ENCODE measurements at regions not wholly inside any gene's neighbourhood (a gene's known extent, or its start where the extent isn't known, plus 50 kb on each side); places are given as distances from the start of the nearest gene placed in this dataset.

DNA sequence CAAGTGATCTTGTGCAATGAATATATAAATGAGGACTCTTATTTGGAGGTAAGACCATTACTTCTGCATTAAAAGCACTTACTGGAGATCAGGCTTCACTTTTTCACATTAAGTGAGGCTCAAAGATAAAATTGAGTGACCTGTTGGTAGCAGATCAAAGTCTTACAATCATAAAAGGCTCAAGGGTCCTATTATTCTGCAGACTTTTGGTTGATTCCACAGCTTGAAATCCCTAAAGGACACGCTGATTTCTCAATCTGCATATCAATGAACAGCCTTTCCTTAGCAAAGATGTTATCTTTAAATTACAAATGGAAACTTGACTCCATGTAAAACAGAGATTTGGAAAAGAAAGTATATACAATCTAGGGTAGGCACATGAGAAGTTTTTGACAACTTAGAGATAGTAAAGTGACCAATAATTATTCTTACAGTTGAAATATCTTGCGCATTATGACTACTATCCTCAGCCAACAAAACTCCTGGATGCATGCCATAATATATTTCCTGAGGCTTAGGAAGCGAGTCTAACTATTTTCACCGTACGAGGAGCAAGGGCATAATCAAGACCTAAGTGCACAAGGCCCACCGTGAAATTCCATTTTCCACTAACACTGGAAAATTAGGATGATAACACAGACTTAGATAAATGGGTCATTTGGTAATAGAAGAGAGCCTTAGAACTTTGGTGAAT, 640.7 kb downstream of the LIG4 start:
- no peak for DNase-seq (ENCODE audit: low spot score)
- in situ Hi-C loops (cut with HindIII; ENCODE audit: low sequenced_read_pairs) = no loop called here

DNA sequence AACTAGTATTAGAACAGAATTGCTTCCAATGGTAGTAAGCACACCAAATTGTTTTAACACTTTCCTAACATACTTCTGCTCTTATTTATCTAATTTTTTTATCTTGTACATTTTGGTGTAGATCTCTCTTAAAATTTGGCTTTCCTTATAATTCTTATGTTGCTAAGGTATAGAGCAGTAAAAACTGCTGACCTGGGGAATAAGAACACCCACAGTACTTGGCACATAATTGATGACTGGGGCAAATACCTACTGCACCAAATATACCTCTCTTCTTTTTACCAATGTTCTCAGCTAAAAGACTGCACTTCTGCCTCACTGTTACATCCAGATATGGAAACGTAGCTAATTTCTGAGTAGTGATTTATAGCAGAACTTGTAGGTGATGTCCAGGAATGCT, 642.2 kb downstream of the LIG4 start:
- DNase-seq (ENCODE audit: low spot score) = no peak
- in situ Hi-C loops (cut with HindIII; ENCODE audit: low sequenced_read_pairs) = no loop called here

DNA sequence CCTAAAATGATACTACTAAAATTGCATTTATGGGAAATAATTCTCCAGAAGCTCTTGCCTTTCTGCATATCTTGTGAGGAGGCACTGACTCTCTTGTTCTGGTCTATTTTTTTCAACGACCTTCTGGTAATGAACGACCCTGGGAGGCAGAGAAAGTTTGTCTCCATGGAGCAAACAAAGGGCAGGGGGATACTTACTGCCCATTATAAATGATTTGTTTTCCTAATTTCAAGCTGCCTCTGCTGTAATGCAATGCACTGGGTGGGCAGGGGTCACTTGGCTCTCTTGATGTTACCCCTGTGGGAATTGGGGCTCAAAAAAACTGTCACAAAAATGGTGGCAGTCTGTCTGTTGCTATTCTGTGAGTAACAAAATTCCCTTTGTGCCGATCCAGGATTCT, 643.2 kb downstream of the LIG4 start:
- DNase-seq (ENCODE audit: low spot score) = no peak
- in situ Hi-C loops (cut with HindIII; ENCODE audit: low sequenced_read_pairs) = no loop called here

DNA sequence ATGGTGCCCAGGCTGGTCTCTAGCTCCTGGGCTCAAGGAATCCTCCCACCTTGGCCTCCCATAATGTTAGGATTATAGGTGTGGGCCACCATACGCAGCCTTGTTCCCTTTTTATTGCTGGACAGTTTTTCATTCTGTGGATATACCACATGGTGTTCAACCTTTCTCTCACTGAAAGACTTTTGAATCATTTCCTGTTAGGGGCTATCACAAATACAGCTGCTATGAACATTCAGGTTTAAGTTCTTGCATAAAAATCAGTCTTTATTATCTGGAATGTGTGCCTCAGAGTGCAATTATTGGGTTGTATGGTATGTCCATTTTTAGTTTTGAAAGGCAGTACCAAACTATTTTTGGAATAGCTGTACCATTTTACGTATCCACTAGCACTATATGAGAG, 647.2 kb downstream of the LIG4 start:
- no peak for DNase-seq (ENCODE audit: low spot score)
- in situ Hi-C loops (cut with HindIII; ENCODE audit: low sequenced_read_pairs) = no loop called here

DNA sequence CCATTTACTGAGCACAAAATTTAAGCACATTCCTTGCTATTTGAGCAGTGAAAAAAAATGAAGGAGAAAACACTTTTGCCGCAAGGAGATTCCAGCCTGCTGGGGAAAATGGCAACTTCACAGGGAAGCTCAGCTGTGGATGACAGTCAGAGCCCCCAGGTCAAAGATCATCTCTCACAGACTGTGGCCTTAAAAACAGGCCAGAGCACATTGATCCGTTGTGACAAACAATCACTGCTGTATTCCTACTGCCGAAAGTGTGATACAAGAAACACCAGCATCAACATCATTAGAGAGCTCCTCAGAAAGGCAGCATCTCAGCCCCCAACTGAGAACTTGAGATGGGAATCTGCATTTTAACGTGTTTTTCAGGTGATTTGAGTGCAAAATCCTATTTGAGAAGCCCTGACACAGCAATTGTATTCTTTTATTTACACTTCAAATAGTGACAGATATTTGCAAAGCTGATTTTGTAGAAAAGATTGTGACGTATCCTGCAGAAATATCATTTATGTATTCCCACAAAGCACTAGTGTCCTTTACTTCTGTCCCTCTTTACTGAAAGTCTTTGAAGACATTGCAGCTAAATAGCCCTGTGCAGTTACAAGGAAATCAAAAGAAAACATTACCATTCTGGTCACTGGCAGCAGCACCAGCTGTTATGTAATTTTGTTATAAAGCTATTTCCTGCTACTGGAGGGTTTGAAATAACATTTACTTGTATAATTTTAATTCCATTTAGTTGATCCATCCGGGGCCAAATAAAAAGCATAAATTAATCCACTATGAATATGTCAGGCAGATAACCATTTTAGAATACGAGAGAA, 652.0 kb downstream of the LIG4 start:
- in situ Hi-C loops (cut with HindIII; ENCODE audit: low sequenced_read_pairs) = no loop called here
- DNase-seq (ENCODE audit: low spot score) = peak; percentile 32

DNA sequence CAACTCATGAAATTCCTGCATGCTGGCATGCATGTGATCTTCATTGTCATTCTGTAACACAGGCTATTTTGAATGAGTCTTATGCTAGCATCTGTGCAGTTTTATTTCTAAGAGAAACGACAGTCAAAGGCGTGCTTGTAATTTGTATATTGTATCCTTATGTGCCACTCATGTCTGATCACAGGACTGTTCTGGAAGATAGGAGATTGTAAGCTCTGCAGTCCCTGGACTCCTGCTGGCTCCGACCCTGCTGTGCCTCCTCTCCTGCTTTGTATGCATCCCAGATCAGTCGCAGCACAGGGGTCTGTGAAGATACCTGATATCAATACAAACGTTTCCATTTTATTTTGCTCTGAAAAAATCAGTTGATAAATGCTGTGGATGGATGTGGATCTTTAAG, 653.1 kb downstream of the LIG4 start:
- in situ Hi-C loops (cut with HindIII; ENCODE audit: low sequenced_read_pairs) = no loop called here
- peak; percentile 25 for DNase-seq (ENCODE audit: low spot score)

DNA sequence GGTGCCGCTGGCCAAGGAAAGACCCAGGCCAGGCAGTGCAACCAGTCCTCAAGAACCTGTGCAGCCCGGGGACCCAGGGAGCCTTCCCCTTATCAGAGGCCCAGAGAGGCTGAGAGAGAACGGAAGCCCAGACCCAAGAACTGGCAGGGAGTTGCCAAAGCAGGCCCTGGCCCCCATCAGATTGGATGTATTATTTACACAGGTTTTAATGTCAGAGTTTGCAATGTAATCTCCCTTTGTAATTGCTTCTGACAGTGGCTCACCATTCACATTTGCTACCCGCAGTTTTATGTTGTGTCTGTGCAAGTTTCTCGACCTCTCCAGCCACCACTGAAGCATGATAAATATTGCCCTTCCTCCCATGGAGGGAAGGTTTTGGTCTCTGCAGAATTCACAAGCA, 660.9 kb downstream of the LIG4 start:
- in situ Hi-C loops (cut with HindIII; ENCODE audit: low sequenced_read_pairs) = no loop called here
- no peak for DNase-seq (ENCODE audit: low spot score)

DNA sequence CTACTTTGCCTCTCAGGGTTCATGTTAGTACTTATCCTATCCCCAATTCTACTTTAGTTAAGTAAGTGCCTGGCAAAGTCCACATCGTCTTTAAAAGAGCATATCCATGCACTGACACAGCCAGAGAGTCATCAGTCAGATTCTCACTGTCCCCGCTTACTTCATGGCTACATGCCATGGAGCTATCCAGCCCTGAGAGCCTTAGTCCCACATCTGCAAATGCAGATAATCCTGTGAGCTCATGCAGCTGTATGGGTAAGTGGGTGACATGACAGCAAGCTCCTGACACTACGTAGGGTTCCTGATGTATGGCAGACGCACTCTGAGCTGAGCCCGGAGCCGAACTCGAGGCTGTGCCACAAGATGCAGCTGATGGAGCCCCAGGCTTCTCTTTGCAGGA, 661.5 kb downstream of the LIG4 start:
- in situ Hi-C loops (cut with HindIII; ENCODE audit: low sequenced_read_pairs) = no loop called here

DNA sequence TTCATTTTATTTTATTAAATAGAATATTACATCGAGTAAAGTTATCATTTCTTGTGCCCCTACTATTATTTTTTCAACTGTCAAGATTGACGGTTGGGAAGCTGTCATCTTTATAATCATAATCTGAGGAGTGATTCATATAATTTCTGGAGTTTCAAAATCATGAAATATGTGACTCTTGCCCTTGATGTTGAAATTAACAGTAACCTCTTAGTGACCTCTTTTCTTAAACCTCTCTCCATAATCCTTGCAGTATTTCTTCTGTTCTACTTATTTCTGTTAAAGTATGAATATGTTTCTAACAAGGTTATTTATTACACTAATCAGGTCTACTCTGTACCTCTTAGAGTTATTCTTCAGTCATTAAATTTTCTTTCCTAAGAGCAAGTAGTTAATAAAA, 663.8 kb downstream of the LIG4 start:
- in situ Hi-C loops (cut with HindIII; ENCODE audit: low sequenced_read_pairs) = no loop called here

More for the DNA sequence above, 661.5 kb downstream of the LIG4 start:
- no peak for DNase-seq (ENCODE audit: low spot score)

DNA sequence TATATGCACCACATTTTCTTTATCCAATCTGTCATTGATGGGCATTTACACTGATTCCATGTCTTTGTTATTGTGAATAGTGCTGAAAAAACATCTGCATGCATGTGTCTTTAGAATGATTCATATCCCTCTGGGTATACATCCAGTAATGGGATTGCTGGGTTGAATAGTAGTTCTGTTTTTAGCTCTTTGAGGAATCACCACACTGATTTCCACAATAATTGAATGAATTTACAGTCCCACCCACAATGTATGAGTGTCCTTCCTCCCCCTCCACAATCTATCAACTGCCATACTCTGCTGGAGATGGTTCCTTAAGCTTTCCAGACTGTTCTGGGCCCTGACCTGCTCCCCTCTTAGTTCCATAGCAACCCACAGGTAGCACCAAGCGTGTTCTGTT, 667.0 kb downstream of the LIG4 start:
- DNase-seq (ENCODE audit: low spot score) = no peak
- in situ Hi-C loops (cut with HindIII; ENCODE audit: low sequenced_read_pairs) = no loop called here

More for the DNA sequence above, 663.8 kb downstream of the LIG4 start:
- no peak for DNase-seq (ENCODE audit: low spot score)

DNA sequence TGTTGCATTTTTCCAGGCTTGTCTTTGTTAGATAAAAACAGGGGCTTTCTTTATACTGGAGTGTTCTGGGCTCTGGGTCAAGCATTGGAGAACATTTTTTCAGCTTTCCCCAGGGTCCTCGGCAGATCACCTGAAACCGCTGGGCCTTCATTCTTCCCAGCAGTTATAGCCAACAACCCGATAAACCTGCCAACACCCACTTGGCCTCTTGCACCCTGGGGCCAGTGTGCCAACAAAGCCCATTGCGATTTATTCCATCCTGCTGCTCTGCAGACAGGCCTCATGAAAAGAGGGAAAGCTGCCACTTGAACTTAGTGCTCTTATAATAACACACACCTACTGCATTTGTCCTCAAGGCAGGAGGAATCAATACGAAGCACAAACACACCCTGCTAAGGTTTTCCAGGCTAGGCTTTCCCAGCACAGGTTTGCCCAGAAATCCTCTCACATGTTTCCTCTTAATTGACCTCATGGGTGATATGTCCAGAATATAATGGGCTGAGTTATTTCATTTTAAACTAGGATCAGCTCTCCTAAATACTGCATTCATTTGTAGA, 669.3 kb downstream of the LIG4 start:
- in situ Hi-C loops (cut with HindIII; ENCODE audit: low sequenced_read_pairs) = no loop called here
- DNase-seq (ENCODE audit: low spot score) = no peak

DNA sequence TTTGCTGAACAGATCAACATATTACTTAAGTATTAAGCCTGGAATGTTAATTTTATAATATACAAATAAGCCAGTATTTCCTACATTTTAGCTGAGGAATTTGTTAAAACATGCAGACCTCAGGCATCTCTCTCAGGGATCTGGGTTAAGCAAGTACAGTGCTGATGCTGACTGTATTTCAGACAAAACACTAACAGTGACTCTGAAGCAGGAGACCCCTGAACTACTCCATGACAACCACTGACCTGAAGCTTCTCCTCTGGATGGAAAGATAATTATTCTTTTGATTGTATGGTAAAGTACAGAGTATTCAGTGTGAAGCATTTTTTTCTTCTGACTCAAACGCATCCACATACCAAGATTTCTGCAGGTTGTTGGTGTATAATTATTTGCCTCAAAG, 680.8 kb downstream of the LIG4 start:
- in situ Hi-C loops (cut with HindIII; ENCODE audit: low sequenced_read_pairs) = no loop called here
- DNase-seq (ENCODE audit: low spot score) = no peak

DNA sequence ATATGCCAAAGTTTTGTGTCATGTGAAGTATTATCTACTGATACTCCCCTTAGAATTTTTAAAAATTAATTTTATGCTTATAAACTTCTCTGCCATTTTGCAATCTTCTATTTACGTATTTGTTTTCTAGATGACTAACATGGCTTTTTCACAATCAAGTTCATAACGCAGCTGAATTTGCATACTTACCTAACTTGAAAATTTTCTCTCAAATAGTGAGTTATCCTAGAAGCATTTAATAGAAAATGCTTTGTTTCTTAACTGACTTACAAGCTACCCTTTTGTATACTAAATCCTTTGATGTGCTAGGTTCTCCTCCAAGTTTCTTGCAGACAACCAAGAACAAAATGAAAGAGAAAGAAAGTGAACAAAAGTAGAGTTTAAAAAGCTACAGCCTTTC, 683.5 kb downstream of the LIG4 start:
- in situ Hi-C loops (cut with HindIII; ENCODE audit: low sequenced_read_pairs) = no loop called here
- no peak for DNase-seq (ENCODE audit: low spot score)

DNA sequence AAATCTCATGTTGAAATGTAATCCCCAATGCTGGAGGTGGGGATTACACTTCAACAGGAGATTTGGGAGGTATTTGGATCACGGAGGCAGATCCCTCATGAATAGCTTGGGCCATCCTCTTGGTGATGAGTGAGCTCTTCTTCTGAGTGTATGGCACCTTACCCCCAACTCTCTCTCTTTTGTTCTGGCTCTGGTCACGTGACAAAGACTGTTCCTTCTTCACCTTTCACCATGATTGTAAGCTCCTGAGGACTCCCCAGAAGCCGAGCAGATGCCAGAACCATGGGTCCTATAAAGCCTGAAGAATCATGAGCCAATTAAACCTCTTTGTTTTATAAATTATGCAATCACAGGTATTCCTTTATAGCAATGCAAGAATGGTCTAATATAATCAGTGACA, 684.2 kb downstream of the LIG4 start:
- no peak for DNase-seq (ENCODE audit: low spot score)
- in situ Hi-C loops (cut with HindIII; ENCODE audit: low sequenced_read_pairs) = no loop called here

DNA sequence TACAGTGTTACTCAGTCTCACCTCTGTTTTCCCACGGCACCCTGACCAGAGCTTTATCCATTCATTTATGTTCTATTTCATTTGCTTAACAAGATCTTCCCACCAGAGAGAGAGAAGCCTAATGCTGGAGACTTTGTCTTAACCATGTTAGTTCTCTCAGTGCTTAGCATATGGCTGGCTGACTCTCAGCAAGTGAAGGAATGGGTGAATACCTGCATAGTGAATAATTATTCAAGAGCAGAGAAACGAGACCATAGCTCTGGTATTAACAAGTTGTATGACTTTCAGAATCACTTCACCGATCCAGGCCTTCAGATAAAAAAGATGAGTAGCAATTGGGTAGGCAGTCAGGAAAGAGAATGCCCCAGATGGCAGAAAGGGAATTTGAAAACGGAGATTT, 686.3 kb downstream of the LIG4 start:
- DNase-seq (ENCODE audit: low spot score) = no peak
- in situ Hi-C loops (cut with HindIII; ENCODE audit: low sequenced_read_pairs) = no loop called here

DNA sequence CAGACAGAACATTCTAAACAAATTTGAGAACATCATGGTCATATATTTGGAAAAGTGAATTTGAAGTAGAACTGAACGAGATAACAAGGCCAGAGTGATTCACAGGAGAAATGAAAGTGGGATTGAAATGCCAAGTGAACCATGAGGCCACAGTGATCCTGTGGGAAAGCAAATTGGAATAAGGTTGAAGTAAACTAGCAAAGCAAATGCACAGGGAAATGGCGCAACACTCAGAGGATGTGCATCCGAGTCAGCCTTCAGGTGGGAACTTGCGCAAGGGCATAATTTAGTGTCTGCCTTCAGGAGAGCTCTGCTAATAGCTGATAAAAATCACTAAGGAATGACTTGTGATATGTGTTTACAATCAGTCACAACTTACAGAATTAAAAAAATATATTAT, 696.6 kb downstream of the LIG4 start:
- DNase-seq (ENCODE audit: low spot score) = no peak
- in situ Hi-C loops (cut with HindIII; ENCODE audit: low sequenced_read_pairs) = no loop called here

DNA sequence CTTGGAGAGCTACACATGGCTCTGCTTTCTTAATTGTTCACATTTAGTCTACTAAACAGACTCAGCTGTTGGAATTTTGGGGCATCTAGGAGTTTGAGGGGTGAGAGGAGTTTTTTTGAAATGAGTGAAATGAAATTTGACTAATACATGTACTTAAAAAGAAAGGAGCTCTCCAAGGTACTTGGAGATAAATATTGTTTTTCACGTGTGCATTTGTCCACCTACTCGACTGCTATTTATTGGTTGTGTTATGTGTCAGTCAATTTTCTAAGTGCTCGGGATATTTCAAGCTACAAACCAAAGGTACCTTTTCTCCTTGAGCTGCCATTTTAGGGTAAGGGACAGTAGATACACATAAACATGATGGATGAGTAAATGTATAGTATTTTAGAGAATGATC, 697.0 kb downstream of the LIG4 start:
- in situ Hi-C loops (cut with HindIII; ENCODE audit: low sequenced_read_pairs) = no loop called here
- DNase-seq (ENCODE audit: low spot score) = no peak

DNA sequence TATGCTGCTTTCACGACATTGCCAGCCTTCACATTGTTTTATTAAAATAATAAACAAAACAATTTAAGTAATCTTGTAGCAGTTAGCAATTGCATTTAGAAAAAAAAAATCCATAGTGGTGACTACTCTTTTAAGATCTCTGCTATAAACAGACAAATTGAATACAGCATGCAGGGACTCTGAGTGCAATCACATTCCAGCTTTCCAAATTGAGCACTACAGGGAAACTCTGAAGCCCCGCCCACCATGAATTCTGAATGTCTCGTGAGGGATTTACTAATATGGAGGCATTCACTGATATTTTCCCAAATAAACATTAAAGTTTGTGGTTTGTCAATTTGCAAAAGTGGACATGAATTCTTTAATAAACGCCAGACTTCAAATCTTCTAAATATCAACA, 698.8 kb downstream of the LIG4 start:
- in situ Hi-C loops (cut with HindIII; ENCODE audit: low sequenced_read_pairs) = no loop called here

DNA sequence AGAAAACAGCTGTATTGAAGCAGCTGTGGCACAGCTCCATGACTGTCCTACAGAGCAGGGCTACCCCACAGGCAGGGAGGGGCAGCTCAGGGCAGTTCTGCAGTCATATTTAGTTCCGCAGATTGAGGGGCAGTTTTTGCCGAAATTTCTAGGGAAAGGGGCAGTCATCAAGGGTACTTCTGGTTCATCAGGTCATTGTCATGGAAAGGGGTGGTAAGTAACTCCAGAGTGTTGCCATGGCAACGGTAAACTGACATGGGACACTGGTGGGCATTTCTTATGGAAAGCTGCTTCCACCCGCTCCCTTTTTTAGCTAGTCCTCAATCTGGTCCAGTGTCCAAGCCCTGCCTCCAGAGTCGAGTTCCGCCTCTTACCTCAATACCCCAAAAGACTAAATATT, 702.8 kb downstream of the LIG4 start:
- no peak for DNase-seq (ENCODE audit: low spot score)
- in situ Hi-C loops (cut with HindIII; ENCODE audit: low sequenced_read_pairs) = no loop called here

More for the DNA sequence above, 698.8 kb downstream of the LIG4 start:
- no peak for DNase-seq (ENCODE audit: low spot score)

DNA sequence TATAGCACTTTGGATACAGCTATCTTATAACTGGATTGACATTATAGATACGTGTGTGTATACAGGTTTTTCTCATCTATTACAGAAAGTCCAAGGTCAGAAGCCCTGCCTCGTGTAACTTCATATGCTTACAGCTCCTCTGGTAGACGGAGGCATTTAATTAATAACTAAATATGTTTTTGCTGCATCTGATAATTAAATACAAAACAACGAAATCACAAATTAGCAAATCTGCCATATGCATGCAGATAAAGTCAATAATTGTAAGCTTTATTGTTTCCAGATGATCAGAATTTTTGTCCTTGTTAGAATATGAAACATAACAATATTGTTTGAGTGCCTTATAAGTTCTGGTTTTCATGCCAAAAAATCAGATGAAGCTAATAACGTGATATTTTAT, 717.7 kb downstream of the LIG4 start:
- in situ Hi-C loops (cut with HindIII; ENCODE audit: low sequenced_read_pairs) = no loop called here
- DNase-seq (ENCODE audit: low spot score) = no peak

DNA sequence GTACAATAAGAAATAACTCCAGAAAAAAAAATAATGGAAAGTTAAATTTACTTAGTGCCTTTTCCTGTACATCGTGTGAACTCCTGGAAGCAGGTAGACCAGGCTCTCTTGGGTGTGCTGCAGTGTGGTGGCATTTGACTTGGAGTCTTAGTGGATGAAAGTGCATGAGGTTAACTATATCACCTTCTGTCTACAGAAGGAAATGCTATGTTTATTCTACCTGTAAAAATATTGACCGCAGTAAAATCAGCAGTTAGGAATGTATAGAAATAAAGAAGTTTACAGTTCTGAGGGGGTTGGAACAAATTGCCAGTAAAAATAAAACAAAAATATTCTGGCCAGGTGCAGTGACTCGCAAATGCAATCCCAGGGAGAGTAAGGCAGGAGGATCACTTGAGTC, 722.1 kb downstream of the LIG4 start:
- in situ Hi-C loops (cut with HindIII; ENCODE audit: low sequenced_read_pairs) = no loop called here
- no peak for DNase-seq (ENCODE audit: low spot score)
